ENCODE measurements at regions not wholly inside any gene's neighbourhood (a gene's known extent, or its start where the extent isn't known, plus 50 kb on each side); places are given as distances from the start of the nearest gene placed in this dataset.

DNA sequence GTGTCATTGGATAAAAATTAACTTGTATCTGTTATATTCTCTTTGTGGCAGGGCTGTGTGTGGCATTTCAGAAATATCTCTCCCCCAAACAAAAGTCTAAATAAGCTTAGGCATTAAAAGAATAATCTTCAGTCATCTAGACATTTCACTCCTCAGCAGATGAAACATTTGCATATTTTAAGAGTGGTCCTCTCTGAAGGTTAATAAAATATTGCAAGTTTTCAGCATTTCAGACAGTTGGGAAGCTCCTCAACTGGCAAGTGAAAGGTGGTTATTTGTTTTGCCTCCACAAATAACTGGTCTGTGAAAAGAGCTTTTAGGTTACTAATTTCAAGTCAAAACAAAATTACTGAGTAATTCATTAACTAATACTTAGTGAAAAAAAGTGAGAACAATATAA, 462.6 kb downstream of the EPHA4 start:
- TF ChIP-seq, protein P1, sequence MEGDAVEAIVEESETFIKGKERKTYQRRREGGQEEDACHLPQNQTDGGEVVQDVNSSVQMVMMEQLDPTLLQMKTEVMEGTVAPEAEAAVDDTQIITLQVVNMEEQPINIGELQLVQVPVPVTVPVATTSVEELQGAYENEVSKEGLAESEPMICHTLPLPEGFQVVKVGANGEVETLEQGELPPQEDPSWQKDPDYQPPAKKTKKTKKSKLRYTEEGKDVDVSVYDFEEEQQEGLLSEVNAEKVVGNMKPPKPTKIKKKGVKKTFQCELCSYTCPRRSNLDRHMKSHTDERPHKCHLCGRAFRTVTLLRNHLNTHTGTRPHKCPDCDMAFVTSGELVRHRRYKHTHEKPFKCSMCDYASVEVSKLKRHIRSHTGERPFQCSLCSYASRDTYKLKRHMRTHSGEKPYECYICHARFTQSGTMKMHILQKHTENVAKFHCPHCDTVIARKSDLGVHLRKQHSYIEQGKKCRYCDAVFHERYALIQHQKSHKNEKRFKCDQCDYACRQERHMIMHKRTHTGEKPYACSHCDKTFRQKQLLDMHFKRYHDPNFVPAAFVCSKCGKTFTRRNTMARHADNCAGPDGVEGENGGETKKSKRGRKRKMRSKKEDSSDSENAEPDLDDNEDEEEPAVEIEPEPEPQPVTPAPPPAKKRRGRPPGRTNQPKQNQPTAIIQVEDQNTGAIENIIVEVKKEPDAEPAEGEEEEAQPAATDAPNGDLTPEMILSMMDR (conservative IDR thresholded peaks at IDR 0.05; ENCODE audit: low read depth, low read length), result no peak
- DNase-seq (ENCODE audit: low read depth), result no peak
- no peak overlapping the region for H3K4me3 ChIP-seq (ENCODE audit: low read depth, low read length)

DNA sequence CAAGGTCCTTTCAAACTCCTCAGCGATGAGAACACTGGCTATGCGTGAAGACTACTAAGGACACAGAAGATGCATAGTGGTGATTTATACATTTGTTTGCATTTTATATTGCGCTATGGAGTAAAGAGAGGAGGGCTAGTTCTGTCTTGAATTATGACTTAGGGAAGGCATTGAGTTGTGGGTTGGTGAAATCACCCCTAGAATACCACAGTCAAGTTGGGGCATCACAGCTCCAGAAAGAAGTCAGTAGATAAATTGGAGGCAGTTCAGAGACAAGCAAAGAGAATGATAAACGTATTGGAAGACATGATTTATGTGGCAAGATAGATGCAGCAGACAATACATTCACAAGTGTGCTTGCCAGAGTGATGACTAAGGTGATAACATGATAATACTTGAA, 460.4 kb downstream of the EPHA4 start:
- no peak for DNase-seq (ENCODE audit: low read depth)
- H3K4me3 ChIP-seq (ENCODE audit: low read depth, low read length), result no peak overlapping the region
- TF ChIP-seq, protein P1 (conservative IDR thresholded peaks at IDR 0.05; ENCODE audit: low read depth, low read length), result no peak

DNA sequence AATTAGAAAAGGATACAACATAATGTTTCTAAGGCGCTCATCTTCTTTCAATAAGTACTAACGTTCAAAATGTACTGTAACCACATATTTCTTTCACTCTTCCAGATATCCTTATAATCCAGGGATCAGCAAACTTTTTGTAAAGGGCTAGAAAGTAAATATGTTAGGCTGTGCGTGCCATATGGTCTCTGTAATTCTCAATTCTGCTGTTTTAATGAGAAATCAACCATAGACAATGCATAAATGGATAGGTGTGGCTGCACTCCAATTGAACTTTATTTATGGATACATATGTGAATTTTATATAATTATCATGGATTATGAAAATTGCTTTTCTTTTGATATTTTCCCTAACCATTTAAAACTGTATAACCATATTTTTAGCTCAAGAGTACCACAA, 459.4 kb downstream of the EPHA4 start:
- TF ChIP-seq, protein P1 (conservative IDR thresholded peaks at IDR 0.05; ENCODE audit: low read depth, low read length), result no peak
- DNase-seq (ENCODE audit: low read depth), result no peak
- no peak overlapping the region for H3K4me3 ChIP-seq (ENCODE audit: low read depth, low read length)

DNA sequence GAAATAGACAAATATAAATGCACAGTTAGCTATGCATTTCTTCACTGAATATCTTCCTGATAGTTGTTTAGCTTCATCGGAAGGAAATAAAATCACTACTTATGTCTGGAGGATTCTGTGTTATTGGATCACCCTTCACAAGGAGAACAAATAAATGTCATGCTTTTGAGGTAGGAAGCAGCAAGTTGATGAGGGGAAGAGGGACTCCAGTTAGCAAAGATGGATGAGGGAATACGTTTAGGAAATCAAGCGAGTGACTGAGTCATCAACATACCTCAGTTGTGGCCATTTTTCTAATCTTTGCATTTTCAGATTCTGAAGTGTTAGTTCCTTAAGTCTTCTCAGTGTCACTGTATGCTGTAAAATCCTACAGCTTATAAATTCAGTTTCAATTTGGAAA, 456.2 kb downstream of the EPHA4 start:
- TF ChIP-seq, protein P1 (conservative IDR thresholded peaks at IDR 0.05; ENCODE audit: low read depth, low read length), result no peak

DNA sequence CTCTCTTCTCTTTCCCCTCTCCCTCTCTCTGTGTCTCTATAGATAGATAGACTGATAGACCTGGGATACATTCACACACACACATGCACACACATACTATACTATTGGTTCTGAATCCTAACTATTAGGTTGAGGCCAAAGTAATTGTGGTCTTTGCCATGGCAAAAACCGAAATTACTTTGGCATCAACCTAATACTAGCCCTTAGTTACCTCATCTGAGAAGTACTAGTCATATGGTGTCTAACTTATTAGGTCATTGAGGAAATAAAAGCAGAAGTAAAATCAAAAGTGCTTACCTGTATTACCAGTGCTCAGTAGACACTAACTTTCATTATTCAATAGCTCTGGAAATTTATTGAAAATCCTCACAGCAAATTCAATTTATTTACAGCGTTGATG, 451.5 kb downstream of the EPHA4 start:
- TF ChIP-seq, protein P1 (conservative IDR thresholded peaks at IDR 0.05; ENCODE audit: low read depth, low read length), result no peak
- H3K4me3 ChIP-seq (ENCODE audit: low read depth, low read length), result no peak overlapping the region
- DNase-seq (ENCODE audit: low read depth), result no peak

More for the DNA sequence above, 456.2 kb downstream of the EPHA4 start:
- no peak overlapping the region for H3K4me3 ChIP-seq (ENCODE audit: low read depth, low read length)
- no peak for DNase-seq (ENCODE audit: low read depth)

DNA sequence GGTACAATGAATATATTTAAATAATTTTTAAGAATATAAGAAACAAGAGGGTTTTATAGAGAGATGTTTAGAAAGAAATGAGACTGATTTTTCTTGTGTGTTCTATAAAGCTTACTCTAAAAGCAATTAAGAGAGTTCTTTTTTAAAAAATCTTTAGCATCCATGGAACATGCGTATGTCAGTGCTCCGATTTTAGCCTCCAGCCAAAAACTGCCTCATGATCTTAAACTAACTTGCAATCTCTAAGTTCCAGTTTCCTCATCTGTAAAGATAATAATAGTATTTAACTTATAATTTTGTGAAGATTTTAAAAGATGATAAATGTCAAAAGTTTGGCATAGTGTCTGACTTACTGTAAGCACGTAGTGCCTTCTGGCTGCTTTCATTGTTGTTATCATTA, 448.7 kb downstream of the EPHA4 start:
- TF ChIP-seq, protein P1 (conservative IDR thresholded peaks at IDR 0.05; ENCODE audit: low read depth, low read length), result no peak
- no peak overlapping the region for H3K4me3 ChIP-seq (ENCODE audit: low read depth, low read length)
- no peak for DNase-seq (ENCODE audit: low read depth)

DNA sequence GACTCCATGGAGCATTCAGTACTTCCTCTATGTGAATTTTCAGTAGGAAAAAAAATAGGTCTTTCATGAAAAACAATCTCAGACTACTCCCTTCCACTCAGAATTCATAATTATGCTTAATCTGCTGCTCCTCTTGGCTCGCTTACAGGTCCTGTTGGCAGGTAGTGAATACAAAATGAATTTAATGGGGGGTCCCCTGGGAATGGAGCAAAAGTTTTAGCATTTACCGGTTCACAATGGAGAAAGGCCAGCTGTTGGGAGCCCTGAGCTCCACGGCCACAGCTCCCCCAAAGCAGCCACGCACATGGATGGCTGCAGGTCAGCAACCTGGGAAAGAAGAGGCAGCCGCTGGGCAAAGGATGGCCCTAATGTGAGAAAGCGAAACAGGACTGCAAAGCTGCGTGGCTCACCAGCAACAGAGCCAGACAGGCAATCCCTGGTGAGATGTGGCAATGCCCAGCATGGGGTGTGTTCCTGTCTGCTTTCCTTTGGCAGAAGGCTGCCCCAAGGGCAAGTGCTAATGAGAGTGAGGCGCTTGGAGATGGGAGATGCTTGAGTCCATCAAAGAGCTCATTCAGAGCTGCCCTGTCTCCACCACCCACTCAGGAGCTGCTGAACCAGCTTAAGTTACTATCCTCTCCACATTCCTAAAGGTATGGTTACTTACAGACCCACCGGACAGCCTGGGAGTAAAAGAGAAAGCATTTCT, 447.4 kb downstream of the EPHA4 start:
- H3K4me3 ChIP-seq (ENCODE audit: low read depth, low read length), result no peak overlapping the region
- DNase-seq (ENCODE audit: low read depth), result peak; percentile 5
- TF ChIP-seq, protein P1 (conservative IDR thresholded peaks at IDR 0.05; ENCODE audit: low read depth, low read length), result no peak

All from choroid plexus epithelial cell (primary cell).